Small intestine (tissue), 7 donors: ENCODE measurements at regions not wholly inside any gene's neighbourhood (a gene's known extent, or its start where the extent isn't known, plus 50 kb on each side); places are given as distances from the start of the nearest gene placed in this dataset.

ENCODE experiments used
- DNase-seq, 2 donors: peaks; one replicate each; pipeline versions ENCODE4 v3.0.0 to v3.0.0-alpha.2; 2013
- FAIRE-seq: peaks from 2 replicates; lab custom pipeline; 2012; peaks lifted over from hg19 to GRCh38; lab: Jason Lieb, UNC
- H3K27ac ChIP-seq, 3 donors: one replicate each; pipeline ENCODE4 v1.5.1; 2013; ENCODE audit warnings: low read length in 2 of 3, mild to moderate bottlenecking in 2 of 3, control low read depth in 1 of 3, inconsistent platforms in 1 of 3, low read depth in 1 of 3, moderate library complexity in 1 of 3
- H3K27me3 ChIP-seq, 3 donors: one replicate each; pipeline ENCODE4 v1.6.1; 2013; ENCODE audit warnings: low read length in 3 of 3, inconsistent platforms in 1 of 3; ENCODE audit not compliant: control insufficient read depth in 3 of 3, insufficient read depth in 3 of 3
- H3K36me3 ChIP-seq, 3 donors: one replicate each; pipeline ENCODE4 v1.6.1; 2013; ENCODE audit warnings: low read length in 3 of 3, inconsistent platforms in 1 of 3, low read depth in 1 of 3, mild to moderate bottlenecking in 1 of 3, moderate library complexity in 1 of 3; ENCODE audit not compliant: control insufficient read depth in 3 of 3, insufficient read depth in 2 of 3
- H3K4me1 ChIP-seq, 3 donors: one replicate each; pipeline ENCODE4 v1.6.1; 2013; ENCODE audit warnings: low read length in 2 of 3, inconsistent platforms in 1 of 3, low read depth in 1 of 3, mild to moderate bottlenecking in 1 of 3, moderate library complexity in 1 of 3; ENCODE audit not compliant: control insufficient read depth in 3 of 3, insufficient read depth in 2 of 3
- H3K4me3 ChIP-seq, 3 donors: one replicate each; pipeline ENCODE4 v1.5.1; 2013; ENCODE audit warnings: low read length in 3 of 3, control low read depth in 1 of 3, inconsistent platforms in 1 of 3, low read depth in 1 of 3, mild to moderate bottlenecking in 1 of 3, moderate library complexity in 1 of 3
- H3K9me3 ChIP-seq, 2 donors: one replicate each; pipeline ENCODE4 v1.6.1; 2013; ENCODE audit warnings: low read depth in 1 of 2, low read length in 1 of 2; ENCODE audit not compliant: control insufficient read depth in 2 of 2, insufficient read depth in 1 of 2
- WGBS, 3 donors: extraction: QIAGEN DNeasy Blood & Tissue Kit; methylation state at CpG; one replicate each; pipeline ENCODE4 v1.1.7; 2013; 5-methylcytosine and 5-hydroxymethylcytosine counted together
- donor health status: healthy with polysubstance abuse.
- donor health status: control.
- donor health status: control.
- donor health status: Bipolar disorder and iron deficiency.
- donor health status: healthy.

- FAIRE-seq: no peak
- Histone ChIP-seq H3K4me3 (no peak overlapping the region), H3K36me3 (no peaks in the 10 kb centered on the region), H3K27me3 (no peaks in the 10 kb centered on the region), H3K9me3 (no peaks in the 10 kb centered on the region), H3K4me1 (no peaks in the 10 kb centered on the region), H3K27ac (no peak overlapping the region)
- DNase-seq: no peak
- 77 to 89% (median 79%) methylated on average over 3 of the region's 3 CpGs for WGBS, 3 donors
These were observed 906.6 kb upstream of the KLHL29 start for GRCh38 chr2:22478329-22478728.

DNA sequence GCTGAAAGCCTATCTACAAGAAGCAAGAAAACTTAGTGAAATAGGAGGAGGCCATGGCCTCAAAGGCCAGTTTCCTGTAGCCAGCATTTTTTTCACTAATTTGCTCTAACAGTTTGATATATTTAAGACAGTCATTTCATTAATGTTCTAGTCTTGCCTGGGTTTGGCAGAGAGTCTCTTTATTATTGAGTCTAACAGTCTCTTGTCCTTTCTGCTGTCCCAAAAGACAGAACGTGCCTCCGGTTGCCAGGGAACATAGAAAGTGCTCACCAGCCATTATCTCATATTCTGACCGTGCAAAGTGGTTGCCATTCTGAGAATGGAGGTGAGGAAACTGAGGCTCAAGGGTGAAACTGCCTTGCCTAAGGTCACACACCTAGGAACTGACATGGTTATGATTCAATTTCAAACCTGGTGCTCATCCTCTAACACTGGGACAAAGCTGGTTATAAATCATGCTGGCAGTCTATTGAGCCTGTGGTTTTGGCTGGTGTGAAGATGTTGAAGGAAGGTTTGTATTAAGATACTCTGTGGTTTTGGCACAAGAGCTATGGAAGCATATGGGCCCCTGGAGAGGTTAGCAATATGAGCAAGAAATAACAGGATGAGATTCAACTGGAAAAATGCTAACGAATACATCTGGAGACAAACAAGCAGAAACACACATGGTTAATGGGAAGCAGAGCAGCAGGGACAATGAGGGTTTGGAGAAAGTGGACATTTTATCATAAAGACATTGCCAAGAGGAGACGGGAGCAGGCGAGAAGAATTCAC is 903.3 kb upstream of the KLHL29 start:
- 70 to 86% (median 79%) methylated on average over 6 of the region's 6 CpGs for WGBS, 3 donors
- FAIRE-seq (no peak), DNase-seq (peak in 1 of 2 donors; percentile 9)
- Histone ChIP-seq H3K27ac (no peak overlapping the region), H3K36me3 (no peaks in the 10 kb centered on the region), H3K27me3 (no peaks in the 10 kb centered on the region), H3K4me1 (no peaks in the 10 kb centered on the region), H3K4me3 (no peak overlapping the region), H3K9me3 (no peaks in the 10 kb centered on the region)

GRCh38 chr2:22483036-22483435 is 901.9 kb upstream of the KLHL29 start:
- Histone ChIP-seq H3K9me3 (no peaks in the 10 kb centered on the region), H3K4me1 (no peaks in the 10 kb centered on the region), H3K4me3 (no peak overlapping the region), H3K36me3 (no peaks in the 10 kb centered on the region), H3K27me3 (no peaks in the 10 kb centered on the region), H3K27ac (no peak overlapping the region)
- DNase-seq (no peak), FAIRE-seq (no peak)
- WGBS, 3 donors: 70 to 81% (median 78%) methylated on average over 2 of the region's 2 CpGs

GRCh38 chr2:22485486-22485885 is 899.5 kb upstream of the KLHL29 start:
- H3K27ac ChIP-seq: no peak overlapping the region
- H3K36me3 ChIP-seq: no peaks in the 10 kb centered on the region
- no peaks in the 10 kb centered on the region for H3K4me1 ChIP-seq
- DNase-seq: no peak
- FAIRE-seq: no peak
- no peak overlapping the region for H3K4me3 ChIP-seq
- peaks cover 0 to 3% of the 10 kb centered on the region in 2 donors for H3K9me3 ChIP-seq
- no peaks in the 10 kb centered on the region for H3K27me3 ChIP-seq
- 19 to 38% (median 24%) methylated on average over 2 of the region's 2 CpGs for WGBS, 3 donors

DNA sequence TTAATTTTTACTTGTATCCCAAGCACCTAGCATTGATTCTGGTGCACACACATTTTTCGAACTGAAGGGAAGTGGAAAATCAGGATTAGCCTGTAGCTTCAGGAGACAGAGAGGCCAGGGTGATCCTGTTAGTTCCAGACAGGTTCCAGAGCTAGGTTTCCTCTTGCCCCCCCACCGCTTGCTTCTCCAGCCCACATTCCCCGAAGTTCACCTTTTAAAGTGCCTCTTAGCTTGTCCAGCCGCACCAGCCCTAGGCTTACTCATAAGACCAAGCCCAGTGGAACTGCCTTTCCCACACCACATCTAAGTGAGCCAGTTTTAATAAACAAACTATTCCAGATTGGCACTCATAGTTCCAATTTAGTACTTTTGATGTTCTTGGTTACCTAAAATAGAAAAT is 898.6 kb upstream of the KLHL29 start:
- Histone ChIP-seq H3K27ac (no peak overlapping the region), H3K9me3 (peaks cover 0 to 3% of the 10 kb centered on the region in 2 donors), H3K36me3 (no peaks in the 10 kb centered on the region), H3K27me3 (no peaks in the 10 kb centered on the region), H3K4me3 (no peak overlapping the region), H3K4me1 (no peaks in the 10 kb centered on the region)
- DNase-seq: no peak
- FAIRE-seq: no peak
- 71 to 81% (median 79%) methylated on average over 4 of the region's 4 CpGs for WGBS, 3 donors

DNA sequence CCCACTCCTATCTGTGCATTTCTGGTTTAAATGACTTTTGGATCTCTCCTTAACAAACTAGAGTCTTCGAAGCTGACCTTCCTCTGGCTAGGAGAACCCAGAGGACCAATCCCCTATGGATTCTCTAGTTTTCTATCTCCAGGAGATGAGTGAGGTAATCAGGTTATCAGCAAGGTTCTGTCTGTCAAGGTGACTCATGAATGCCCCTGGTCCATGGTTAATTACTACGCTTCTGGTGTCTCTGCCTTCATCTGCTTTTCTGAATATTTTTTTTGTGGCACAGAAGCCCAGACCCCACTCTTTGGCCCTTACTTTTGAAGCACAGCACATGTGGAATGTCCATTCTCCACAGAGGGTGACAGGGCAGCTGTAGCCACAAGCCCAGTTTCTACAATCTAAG is 897.9 kb upstream of the KLHL29 start:
- no peaks in the 10 kb centered on the region for H3K27me3 ChIP-seq
- DNase-seq: no peak
- peaks cover 0 to 3% of the 10 kb centered on the region in 2 donors for H3K9me3 ChIP-seq
- no peak for FAIRE-seq
- H3K27ac ChIP-seq: no peak overlapping the region
- no peaks in the 10 kb centered on the region for H3K4me1 ChIP-seq
- H3K36me3 ChIP-seq: no peaks in the 10 kb centered on the region
- H3K4me3 ChIP-seq: no peak overlapping the region
- WGBS, 3 donors: 66 to 71% (median 67%) methylated on average over 2 of the region's 2 CpGs

- 63 to 69% (median 66%) methylated on average over 3 of the region's 3 CpGs for WGBS, 3 donors
- FAIRE-seq: no peak
- Histone ChIP-seq H3K36me3 (no peaks in the 10 kb centered on the region), H3K9me3 (peaks cover 0 to 3% of the 10 kb centered on the region in 2 donors), H3K27me3 (no peaks in the 10 kb centered on the region), H3K4me3 (no peak overlapping the region), H3K27ac (no peak overlapping the region), H3K4me1 (no peaks in the 10 kb centered on the region)
- no peak for DNase-seq
These were observed 897.4 kb upstream of the KLHL29 start for GRCh38 chr2:22487541-22487940.

DNA sequence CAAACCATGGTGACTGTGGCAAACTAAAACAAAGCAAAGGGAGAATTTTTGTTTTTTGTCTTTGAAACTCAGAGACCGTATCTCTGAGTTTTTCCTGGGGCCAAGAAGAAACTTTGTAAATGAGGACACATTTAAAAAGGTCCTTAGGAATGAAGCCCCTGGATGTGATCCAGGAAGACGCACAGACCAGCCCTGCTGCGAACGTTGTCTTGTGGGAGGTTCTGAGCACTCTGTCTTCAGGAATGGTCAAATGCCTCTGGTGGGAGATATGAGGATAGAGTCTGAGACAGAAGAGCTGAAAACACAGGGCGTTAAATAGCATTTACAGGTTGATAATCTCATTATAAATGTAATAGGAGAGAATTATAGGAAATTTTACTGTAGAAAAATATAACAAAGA is 893.5 kb upstream of the KLHL29 start:
- Histone ChIP-seq H3K9me3 (peaks cover 0 to 3% of the 10 kb centered on the region in 2 donors), H3K36me3 (no peaks in the 10 kb centered on the region), H3K27ac (no peak overlapping the region), H3K4me1 (no peaks in the 10 kb centered on the region), H3K4me3 (no peak overlapping the region), H3K27me3 (no peaks in the 10 kb centered on the region)
- DNase-seq (peak in 1 of 2 donors; percentile 5), FAIRE-seq (no peak)
- WGBS, 3 donors: 70 to 84% (median 79%) methylated on average over 5 of the region's 5 CpGs

- Histone ChIP-seq H3K36me3 (no peaks in the 10 kb centered on the region), H3K4me1 (no peaks in the 10 kb centered on the region), H3K27me3 (no peaks in the 10 kb centered on the region), H3K9me3 (peaks cover 0 to 3% of the 10 kb centered on the region in 2 donors), H3K4me3 (no peak overlapping the region), H3K27ac (no peak overlapping the region)
- FAIRE-seq: no peak
- DNase-seq: no peak
- WGBS, 3 donors: 49 to 75% (median 51%) methylated on average over 3 of the region's 3 CpGs
These were observed 890.8 kb upstream of the KLHL29 start for GRCh38 chr2:22494156-22494555.
